HepG2 (cell line): ENCODE measurements at regions not wholly inside any gene's neighbourhood (a gene's known extent, or its start where the extent isn't known, plus 50 kb on each side); places are given as distances from the start of the nearest gene placed in this dataset.

Source experiments
- ATAC-seq: fragments of 200-7000 bp; cut with Tn5 transposase; 3 replicates; pipeline ENCODE4 v1.9.1; 2020; ENCODE audit warnings: mild to moderate bottlenecking, moderate library complexity
- BruUV-seq: library from RNA; stranded (reverse); fragments of 400-500 nt; replicated peaks from 2 replicates; lab custom pipeline; 2021; lab: Mats Ljungman, UMichigan
- CTCF ChIA-PET: fragments of 300-600 bp; formaldehyde crosslinking; extraction: SDS; loops from one replicate; lab custom pipeline; 2021; ENCODE audit warnings: low total read pairs, inconsistent platforms, low intra/inter-chr PET ratio; lab: Yijun Ruan, JAX
- POLR2A ChIA-PET: fragments of 350-600 bp; sonication (Branson Sonifier 250); formaldehyde crosslinking; loops from one replicate; lab custom pipeline; 2020; ENCODE audit warnings: antibody characterized with exemption, inconsistent platforms; lab: Yijun Ruan, JAX
- DNase-seq: peaks from one replicate; pipeline ENCODE4 v3.0.0-alpha.2; 2015; ENCODE audit warnings: low spot score
- FAIRE-seq: peaks from 3 replicates; lab custom pipeline; 2011; peaks lifted over from hg19 to GRCh38; lab: Jason Lieb, UNC
- H2AFZ ChIP-seq: one replicate; pipeline ENCODE4 v1.6.1; 2011; ENCODE audit warnings: low read length, inconsistent platforms
- H3K27ac ChIP-seq: fragments of 300-600 bp; 3 replicates; pipeline ENCODE4 v1.8.0; 2011; ENCODE audit warnings: mixed run types, mild to moderate bottlenecking, mixed read lengths, low read length, inconsistent platforms; ENCODE audit not compliant: insufficient read depth; ENCODE audit errors: extremely low read length
- H3K27me3 ChIP-seq, 2 experiments: fragments of 200-600 bp in 1 of 2; 2 replicates in 1 of 2; 3 replicates in 1 of 2; pipeline versions ENCODE4 v1.6.0 to v1.8.0; 2011; ENCODE audit warnings: low read length in 2 of 2, mild to moderate bottlenecking in 2 of 2, moderate library complexity in 2 of 2, inconsistent platforms in 1 of 2; ENCODE audit not compliant: insufficient read depth in 2 of 2, control insufficient read depth in 1 of 2
- H3K36me3 ChIP-seq, 2 experiments: fragments of 200-600 bp in 1 of 2; replicated peaks in 1 of 2; 2 replicates in 1 of 2; 3 replicates in 1 of 2; pipeline versions ENCODE4 v1.5.1 to v1.8.0; 2011; ENCODE audit warnings: low read length in 2 of 2, inconsistent platforms in 1 of 2; ENCODE audit not compliant: insufficient read depth in 2 of 2, control insufficient read depth in 1 of 2
- H3K4me1 ChIP-seq: 2 replicates; pipeline ENCODE4 v1.5.1; 2012; ENCODE audit warnings: low read length, inconsistent platforms; ENCODE audit not compliant: insufficient read depth
- H3K4me2 ChIP-seq: 2 replicates; pipeline ENCODE4 v1.6.0; 2011; ENCODE audit warnings: low read depth, low read length, inconsistent platforms
- H3K4me3 ChIP-seq, 3 experiments: fragments of 200-600 bp in 1 of 3; sonication (generic), shearing (Covaris generic) in 1 of 3; replicated peaks in 1 of 3; 2 replicates each; pipeline ENCODE4 v1.5.1; 2011 to 2016; ENCODE audit warnings: low read length in 3 of 3, inconsistent platforms in 2 of 3, low read depth in 2 of 3, mild to moderate bottlenecking in 2 of 3, control low read depth in 1 of 3, mixed read lengths in 1 of 3; ENCODE audit not compliant: insufficient read depth in 1 of 3
- H3K79me2 ChIP-seq: one replicate; pipeline ENCODE4 v1.6.1; 2011; ENCODE audit warnings: low read length, inconsistent platforms; ENCODE audit not compliant: insufficient read depth
- H3K9ac ChIP-seq: 2 replicates; pipeline ENCODE4 v1.6.0; 2011; ENCODE audit warnings: mild to moderate bottlenecking, low read depth, low read length, inconsistent platforms; ENCODE audit not compliant: insufficient read depth
- H3K9me3 ChIP-seq: 2 replicates; pipeline ENCODE4 v1.5.1; 2012; ENCODE audit warnings: mild to moderate bottlenecking, low read length
- H4K20me1 ChIP-seq: 2 replicates; pipeline ENCODE4 v1.6.0; 2011; ENCODE audit warnings: inconsistent platforms, mild to moderate bottlenecking, low read length, moderate library complexity; ENCODE audit not compliant: insufficient read depth
- DZIP1 ChIP-seq: sonication (generic); formaldehyde crosslinking; IDR thresholded peaks from 2 replicates; pipeline ENCODE4 v1.5.0; 2020; ENCODE audit warnings: mild to moderate bottlenecking, missing genetic modification reagents
- JUND ChIP-seq: sonication (generic); formaldehyde crosslinking; IDR thresholded peaks from 2 replicates; pipeline ENCODE4 v1.8.0; 2022; ENCODE audit warnings: mild to moderate bottlenecking, missing genetic modification reagents
- NFIB ChIP-seq: sonication (generic); formaldehyde crosslinking; IDR thresholded peaks from 2 replicates; pipeline ENCODE4 v1.9.0; 2021; ENCODE audit warnings: missing genetic modification reagents, mild to moderate bottlenecking, borderline replicate concordance
- SMYD3 ChIP-seq: sonication (generic); formaldehyde crosslinking; IDR thresholded peaks from 2 replicates; pipeline ENCODE4 v1.8.1; 2023; ENCODE audit warnings: mild to moderate bottlenecking, missing genetic modification reagents
- TCF7L2 ChIP-seq: IDR thresholded peaks from 2 replicates; pipeline ENCODE4 v1.6.1; 2011; ENCODE audit warnings: mild to moderate bottlenecking, low read depth, low read length, moderate library complexity
- TIGD3 ChIP-seq: sonication (generic); formaldehyde crosslinking; IDR thresholded peaks from 2 replicates; pipeline ENCODE4 v1.5.1; 2020; ENCODE audit warnings: mild to moderate bottlenecking, missing genetic modification reagents, borderline replicate concordance
- ZNF276 ChIP-seq: sonication (generic); formaldehyde crosslinking; IDR thresholded peaks from 2 replicates; pipeline ENCODE4 v1.4.0; 2020; ENCODE audit warnings: mild to moderate bottlenecking, low read depth, missing genetic modification reagents
- ZNF318 ChIP-seq: sonication (generic); formaldehyde crosslinking; IDR thresholded peaks from 2 replicates; pipeline ENCODE4 v1.4.0; 2020; ENCODE audit warnings: mild to moderate bottlenecking, missing genetic modification reagents
- ZNF775 ChIP-seq: sonication (generic); formaldehyde crosslinking; IDR thresholded peaks from 2 replicates; pipeline ENCODE4 v1.4.0; 2020; ENCODE audit warnings: missing genetic modification reagents, mild to moderate bottlenecking, moderate library complexity, borderline replicate concordance
- WGBS: methylation state at CpG from one replicate; pipeline ENCODE4 v1.1.6; 2017; ENCODE audit warnings: low lambda C conversion rate; 5-methylcytosine and 5-hydroxymethylcytosine counted together
- in situ Hi-C: cut with HindIII; loops from 2 replicates; pipeline ENCODE4 v1.10.0; 2017; ENCODE audit warnings: low pct_unique_long_range_greater_than_20kb; ENCODE audit not compliant: extremely low pct_ligation_motif_present
- intact Hi-C: fragments of 100-400 bp; cut with micrococcal nuclease; formaldehyde crosslinking; loops from one replicate; pipeline ENCODE4 v1.10.0; 2022; ENCODE audit not compliant: unreplicated experiment

- H3K36me3 ChIP-seq: no peaks in the 10 kb centered on the region
- ATAC-seq (no peak), FAIRE-seq (no peak), DNase-seq (no peak)
- TF ChIP-seq ZNF318 (CRISPR knock-in tag) (no peak), SMYD3 (no peak), JUND (no peak), ZNF276 (no peak), DZIP1 (no peak), ZNF775 (CRISPR knock-in tag) (no peak), TIGD3 (CRISPR knock-in tag) (no peak), NFIB (CRISPR knock-in tag) (no peak), TCF7L2 (no peak)
- H3K4me1 ChIP-seq: no peaks in the 10 kb centered on the region
- H3K27ac ChIP-seq: no peak overlapping the region
- in situ Hi-C loops (no loop called here), intact Hi-C loops (no loop called here)
- no TSS peak for BruUV-seq
- H3K4me2 ChIP-seq: no peak overlapping the region
- H3K4me3 ChIP-seq: no peak overlapping the region
- CTCF ChIA-PET: no interaction called here
- H4K20me1 ChIP-seq: no peaks in the 10 kb centered on the region
- no peaks in the 10 kb centered on the region for H3K27me3 ChIP-seq
- 49% methylated on average over 2 of the region's 2 CpGs for WGBS
- H2AFZ ChIP-seq: no peak overlapping the region
- H3K9me3 ChIP-seq: peaks cover 83% of the 10 kb centered on the region
- no peak overlapping the region for H3K9ac ChIP-seq
- no peaks in the 10 kb centered on the region for H3K79me2 ChIP-seq
- POLR2A ChIA-PET: no interaction called here
Measured at GRCh38 chr7:8823486-8823885, 390.1 kb downstream of the NXPH1 start.
